OCI-LY7 (cell line): ENCODE measurements at regions not wholly inside any gene's neighbourhood (a gene's known extent, or its start where the extent isn't known, plus 50 kb on each side); places are given as distances from the start of the nearest gene placed in this dataset.
"Not testable (repeated sequence)": the region's sequence is repeated elsewhere in the genome, so short reads cannot be mapped to it uniquely, and the experiment has no call there.

ENCODE experiments used
- CTCF ChIP-seq: fragments of 200-600 bp; sonication (generic); conservative IDR thresholded peaks from 2 replicates; pipeline ENCODE4 v1.5.1; 2014; ENCODE audit warnings: mild to moderate bottlenecking, antibody characterized with exemption, low read length, moderate library complexity, mixed read lengths
- EZH2phosphoT487 ChIP-seq: fragments of 200-600 bp; sonication (generic); IDR thresholded peaks from 2 replicates; pipeline ENCODE4 v1.6.1; 2018; ENCODE audit warnings: low read depth, borderline replicate concordance, mild to moderate bottlenecking, mixed run types, antibody characterized with exemption, low read length, moderate library complexity, mixed read lengths

DNA sequence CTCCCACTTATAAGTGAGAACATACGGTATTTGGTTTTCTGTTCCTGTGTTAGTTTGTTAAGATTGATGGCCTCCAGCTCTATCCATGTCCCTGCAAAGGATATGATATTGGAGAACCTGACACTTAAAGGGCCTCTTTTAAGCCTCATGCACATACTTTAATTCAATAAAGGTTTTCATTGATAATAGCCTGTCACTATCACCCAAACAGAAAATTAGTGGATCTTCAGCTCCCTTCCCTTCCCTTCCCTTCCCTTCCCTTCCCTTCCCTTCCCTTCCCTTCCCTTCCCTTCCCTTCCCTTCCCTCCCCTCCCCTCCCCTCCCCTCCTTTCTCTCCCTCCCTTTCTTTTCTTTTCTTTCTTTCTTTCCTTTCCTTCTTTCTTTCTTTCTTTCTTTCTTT, 78.7 kb downstream of the BUB3 start:
- not testable (repeated sequence) for TF ChIP-seq CTCF, EZH2phosphoT487
